NOMO-1 treated with DMSO at 0.1 percent for 48 hours (cell line): ENCODE measurements at regions not wholly inside any gene's neighbourhood (a gene's known extent, or its start where the extent isn't known, plus 50 kb on each side); places are given as distances from the start of the nearest gene placed in this dataset.
"Not testable (repeated sequence)": the region's sequence is repeated elsewhere in the genome, so short reads cannot be mapped to it uniquely, and the experiment has no call there.

Source experiments
- DNase-seq: peaks from one replicate; lab custom pipeline; 2025; ENCODE audit not compliant: unreplicated experiment; lab: John Stamatoyannopoulos, UW

- no peak for DNase-seq
Measured at GRCh38 chr10:33102071-33102470, 144.0 kb upstream of the ITGB1 start.

- no peak for DNase-seq
Measured at GRCh38 chr10:33101392-33101787, 143.4 kb upstream of the ITGB1 start.

- no peak for DNase-seq
Measured at GRCh38 chr10:33100781-33101391, 142.9 kb upstream of the ITGB1 start.

GRCh38 chr10:33099748-33100147 is 141.7 kb upstream of the ITGB1 start:
- no peak for DNase-seq

GRCh38 chr10:33098951-33099663 is 141.1 kb upstream of the ITGB1 start:
- DNase-seq: no peak

- peak; percentile 51 for DNase-seq
Measured at GRCh38 chr10:33095867-33096815, 138.1 kb upstream of the ITGB1 start.

- DNase-seq: no peak
Measured at GRCh38 chr10:33094263-33095051, 136.4 kb upstream of the ITGB1 start.

- DNase-seq: no peak
Measured at GRCh38 chr10:33093362-33093761, 135.3 kb upstream of the ITGB1 start.

- no peak for DNase-seq
Measured at GRCh38 chr10:33092596-33092995, 134.6 kb upstream of the ITGB1 start.

GRCh38 chr10:33091201-33091600 is 133.2 kb upstream of the ITGB1 start:
- DNase-seq: no peak

- DNase-seq: no peak
Measured at GRCh38 chr10:33088990-33089389, 131.0 kb upstream of the ITGB1 start.

- DNase-seq: no peak
Measured at GRCh38 chr10:33087922-33088321, 129.9 kb upstream of the ITGB1 start.

GRCh38 chr10:33087152-33087551 is 129.1 kb upstream of the ITGB1 start:
- DNase-seq: peak; percentile 2

GRCh38 chr10:33086100-33086499 is 128.1 kb upstream of the ITGB1 start:
- no peak for DNase-seq

- no peak for DNase-seq
Measured at GRCh38 chr10:33085313-33085833, 127.3 kb upstream of the ITGB1 start.

GRCh38 chr10:33084453-33084852 is 126.4 kb upstream of the ITGB1 start:
- DNase-seq: no peak

GRCh38 chr10:33082373-33082895 is 124.4 kb upstream of the ITGB1 start:
- no peak for DNase-seq

GRCh38 chr10:33080467-33080866 is 122.4 kb upstream of the ITGB1 start:
- not testable (repeated sequence) for DNase-seq

- no peak for DNase-seq
Measured at GRCh38 chr10:33074443-33074842, 116.4 kb upstream of the ITGB1 start.

GRCh38 chr10:33073641-33074415 is 115.8 kb upstream of the ITGB1 start:
- no peak for DNase-seq
